Activated T-cell treated with anti-CD3 and anti-CD28 coated beads, Interleukin-2, amount 50 U/mL, for 1 hour (primary cell): ENCODE measurements at regions not wholly inside any gene's neighbourhood (a gene's known extent, or its start where the extent isn't known, plus 50 kb on each side); places are given as distances from the start of the nearest gene placed in this dataset.

Experiments
- DNase-seq: peaks from one replicate; pipeline ENCODE4 v3.0.0-alpha.2; 2020

DNA sequence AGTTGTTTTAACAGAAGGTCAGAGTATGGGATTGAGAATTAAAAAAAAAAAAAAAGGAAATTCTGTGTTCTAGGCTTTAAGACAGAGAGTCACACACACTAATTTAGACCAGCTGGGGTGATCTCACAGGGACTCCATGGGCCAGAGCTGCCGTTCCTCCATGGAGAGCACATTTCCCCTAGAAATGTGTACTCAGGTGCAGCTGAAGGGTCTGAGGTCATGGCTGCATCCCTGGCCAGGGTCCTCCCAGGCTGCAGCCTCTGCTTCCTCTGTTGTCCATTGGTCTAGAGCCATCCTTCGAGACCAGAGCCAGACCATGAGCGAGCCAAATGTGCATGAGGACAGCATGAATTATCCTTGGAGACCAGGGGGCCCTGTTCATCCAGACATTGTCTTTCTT is 190.1 kb upstream of the TNP1 start:
- DNase-seq: no peak

DNA sequence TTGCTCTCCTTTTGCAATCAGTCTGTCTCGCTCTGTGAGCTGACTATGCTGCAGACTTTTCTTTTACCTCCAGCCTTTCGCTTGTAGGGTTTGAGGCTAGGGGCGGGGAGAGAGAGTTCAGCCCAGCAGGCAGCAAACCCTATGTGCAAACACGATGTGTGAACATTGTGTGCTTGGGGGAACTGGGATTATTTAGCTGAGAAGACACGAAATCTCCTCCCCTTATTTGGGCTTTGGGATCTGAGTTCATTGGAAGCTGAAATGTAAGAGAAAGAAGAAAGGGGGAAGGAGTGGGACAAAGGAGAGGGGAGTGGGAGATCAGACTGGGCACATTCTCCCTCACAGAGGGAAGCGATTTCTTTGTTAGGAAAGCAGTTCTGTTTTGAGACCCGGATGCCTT is 189.6 kb upstream of the TNP1 start:
- DNase-seq: no peak

DNA sequence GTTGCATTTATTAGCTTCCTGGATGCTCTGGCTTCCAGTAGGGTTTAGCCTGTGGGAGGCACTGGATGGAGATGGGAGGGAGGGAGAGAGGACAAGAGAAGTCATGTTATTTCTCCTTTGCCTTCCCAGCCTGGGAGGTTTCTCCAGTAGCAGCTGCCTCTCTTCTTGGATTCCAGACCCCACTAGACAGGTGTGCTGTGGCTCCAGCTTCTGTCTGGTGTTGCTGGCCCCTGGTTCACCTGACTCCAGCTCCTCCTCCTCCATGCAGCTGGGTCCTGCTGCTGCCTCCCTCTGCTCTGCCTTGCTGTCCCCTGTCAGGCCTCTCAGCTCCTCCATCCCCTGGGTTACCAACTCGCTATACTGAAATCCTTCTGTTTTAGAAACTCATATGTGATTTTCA is 188.9 kb upstream of the TNP1 start:
- DNase-seq: no peak

DNA sequence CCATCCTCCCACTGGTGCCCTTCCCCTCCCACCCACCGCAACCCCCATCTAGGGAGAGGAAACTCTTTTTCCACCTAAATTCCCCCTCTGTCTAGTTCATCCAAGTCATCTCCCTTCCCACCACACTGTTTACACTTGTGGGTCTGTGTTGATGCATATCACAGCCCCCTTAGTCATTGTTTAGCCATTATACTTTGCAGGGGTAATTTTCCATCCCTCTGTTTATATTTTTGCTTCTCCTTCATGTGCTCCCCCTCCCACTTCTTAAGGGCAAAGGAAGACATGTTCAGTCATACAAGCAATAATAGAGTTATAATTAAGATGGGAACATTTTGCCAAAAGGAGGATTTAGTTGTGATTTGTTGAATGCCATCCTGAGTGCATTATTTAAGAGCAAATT is 187.8 kb upstream of the TNP1 start:
- no peak for DNase-seq

DNA sequence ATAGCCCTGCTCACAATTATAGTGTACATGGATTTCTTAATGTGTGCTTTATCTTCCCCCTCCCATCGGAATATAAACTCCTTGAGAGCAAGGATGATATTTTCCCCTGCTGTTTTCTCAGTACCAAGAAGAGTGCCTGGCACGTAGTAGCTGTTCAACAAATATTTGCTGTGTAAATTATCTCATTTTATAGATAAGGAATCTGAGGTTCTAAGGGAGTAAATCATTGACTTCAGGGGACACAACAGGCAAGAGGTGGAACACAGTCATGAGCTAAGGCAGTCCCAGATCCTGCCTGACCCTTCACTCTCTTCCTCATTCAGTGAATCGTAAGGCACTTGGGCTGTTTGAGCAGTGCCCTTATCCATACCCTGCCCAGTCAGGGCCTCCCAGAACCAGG is 187.3 kb upstream of the TNP1 start:
- no peak for DNase-seq

DNA sequence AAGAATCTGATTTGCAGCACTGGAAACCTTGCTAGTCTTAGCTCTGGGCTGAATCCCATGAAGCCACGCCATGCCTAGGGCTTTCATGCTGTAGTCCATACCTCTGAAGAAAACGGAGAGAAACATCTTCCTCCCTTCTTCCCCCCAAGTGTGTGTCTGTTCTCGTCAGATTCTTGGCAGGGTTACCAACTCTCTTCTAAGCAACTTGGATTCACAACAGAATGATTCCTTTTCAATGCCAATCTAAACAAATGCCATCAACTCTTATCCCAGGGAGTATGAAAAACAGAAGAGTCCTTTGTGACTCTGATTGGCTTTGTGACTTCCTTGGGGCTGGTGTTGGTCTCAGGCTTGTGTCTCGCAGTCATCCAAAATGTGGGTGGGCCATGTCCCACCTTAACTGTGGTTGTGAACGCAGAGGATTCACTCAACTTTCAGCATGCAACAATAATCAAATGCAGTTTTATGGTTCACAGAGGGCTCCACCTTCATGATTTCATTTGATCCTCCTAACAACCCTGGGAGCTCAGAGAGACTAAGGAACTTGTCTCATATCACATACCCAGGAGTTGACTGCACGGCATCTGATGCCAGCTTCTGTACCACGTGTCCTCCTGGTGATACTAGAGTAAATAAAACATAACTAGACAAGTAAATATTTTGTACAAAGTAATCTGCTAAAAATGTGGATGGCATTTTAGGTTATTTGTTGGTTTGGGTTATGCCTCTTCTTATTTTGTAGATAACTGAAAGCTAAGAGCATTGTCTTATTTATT is 186.0 kb upstream of the TNP1 start:
- no peak for DNase-seq

DNA sequence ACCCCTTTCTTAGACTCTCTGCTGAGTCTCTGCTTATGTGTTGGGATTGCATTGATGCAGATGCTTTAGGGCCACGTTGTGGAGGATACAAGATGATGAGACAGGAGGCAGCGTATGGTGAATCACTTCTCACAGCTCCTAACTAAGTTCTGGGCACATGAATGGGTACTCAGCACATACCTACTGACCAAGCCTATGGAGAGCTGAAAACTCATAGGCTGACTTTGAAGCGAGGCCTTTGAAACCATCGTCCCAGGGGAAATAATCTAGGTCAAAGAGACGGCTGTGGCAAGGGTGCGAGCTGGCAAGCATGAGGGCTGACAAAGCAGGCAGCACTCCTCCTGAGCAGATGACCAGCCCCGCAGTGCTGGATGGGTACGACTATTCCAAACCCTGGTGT is 180.2 kb upstream of the TNP1 start:
- DNase-seq: no peak

DNA sequence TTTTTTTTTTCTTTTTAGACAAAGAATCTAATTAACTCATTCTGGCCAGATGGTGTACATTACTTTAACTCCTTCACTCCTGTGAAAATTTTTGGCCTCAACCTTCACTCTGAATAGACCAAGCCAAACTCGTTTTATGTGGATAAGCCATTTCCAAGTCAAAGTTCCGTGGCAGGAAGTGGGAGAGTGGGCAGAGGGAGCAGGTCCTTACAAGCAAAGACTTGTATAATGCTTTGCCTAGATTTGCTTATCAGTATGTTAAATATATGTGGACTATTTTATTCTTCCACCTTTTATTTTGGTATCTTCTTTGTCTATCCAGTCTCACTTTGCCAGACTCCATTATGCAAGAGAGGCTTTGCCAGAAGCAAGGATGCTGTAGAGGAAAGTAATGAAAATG is 178.1 kb upstream of the TNP1 start:
- no peak for DNase-seq

DNA sequence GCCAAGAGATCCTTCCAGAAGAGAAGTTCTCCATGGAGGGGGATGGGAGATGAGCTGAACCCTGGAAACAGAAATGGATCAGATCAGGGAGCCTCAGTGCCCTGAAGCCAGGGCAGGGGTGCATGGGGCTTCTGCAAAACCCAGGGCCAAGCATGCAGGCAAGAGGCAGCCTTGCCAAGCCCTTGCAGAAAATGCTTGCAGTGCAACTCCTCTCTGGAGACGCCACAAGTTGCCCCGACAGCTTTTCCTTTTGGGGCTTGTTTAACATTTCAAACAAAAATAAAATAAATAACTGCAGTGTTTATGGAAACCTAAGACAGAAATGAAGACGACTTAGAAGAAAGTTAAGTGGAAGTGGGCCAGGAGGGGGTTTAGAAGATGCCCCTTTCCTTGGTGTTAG is 177.5 kb upstream of the TNP1 start:
- DNase-seq: no peak

DNA sequence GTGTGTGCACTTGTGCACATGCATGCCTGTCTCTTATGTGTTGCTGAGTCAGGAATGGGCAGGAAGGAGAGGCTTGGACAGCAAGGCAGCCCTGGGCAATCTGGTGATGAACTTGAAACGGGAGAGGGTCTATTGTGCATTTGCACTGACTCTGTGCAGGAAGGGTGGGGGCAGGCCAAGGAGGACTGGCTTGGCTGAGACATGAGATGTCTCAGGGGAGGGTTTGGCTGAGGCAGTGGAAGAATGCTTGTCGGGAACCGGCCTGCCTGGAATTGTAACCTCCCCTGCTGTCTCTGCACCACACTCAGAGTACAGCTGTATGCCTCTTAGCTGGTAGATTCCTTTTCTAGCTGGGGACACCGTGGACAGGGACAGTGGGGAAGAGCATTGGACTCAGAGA is 176.1 kb upstream of the TNP1 start:
- DNase-seq: no peak

DNA sequence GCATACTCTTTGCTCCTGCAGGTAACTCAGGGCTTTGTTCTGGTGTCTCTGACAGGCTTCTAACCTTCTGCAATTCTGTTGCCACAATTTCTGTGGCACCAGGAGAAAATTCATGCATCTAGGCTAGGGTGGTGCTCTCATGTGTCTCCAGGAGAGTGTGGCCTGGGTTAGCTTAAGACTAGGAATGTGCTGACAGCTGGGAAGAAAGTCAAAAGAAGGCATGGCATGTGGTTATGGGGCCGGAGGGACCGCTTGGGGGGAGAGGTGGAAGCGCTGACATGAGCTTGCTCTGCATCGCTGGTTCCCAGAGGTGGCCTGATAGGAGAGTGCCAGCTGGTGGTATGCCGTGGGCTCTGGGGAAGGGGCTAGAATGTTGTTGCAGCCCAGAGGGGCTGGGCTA is 173.3 kb upstream of the TNP1 start:
- DNase-seq: no peak

DNA sequence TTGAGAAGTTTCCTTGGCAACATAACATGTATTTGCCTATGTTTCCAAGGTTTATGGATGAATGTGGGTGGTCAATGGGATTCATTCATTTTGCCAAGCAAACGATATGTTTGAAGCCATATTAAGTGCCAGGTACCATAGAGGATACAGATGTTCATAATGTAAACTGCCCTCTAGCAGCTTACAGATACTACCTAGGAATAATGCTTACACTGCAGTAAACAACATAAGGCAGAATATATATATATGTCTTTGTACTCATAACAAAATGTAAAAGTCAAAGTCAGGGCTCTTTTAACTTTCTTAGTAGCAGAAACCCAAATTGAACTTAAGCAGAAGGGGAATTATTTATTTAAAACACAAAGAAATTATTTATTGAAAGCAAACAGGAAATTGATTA is 171.6 kb upstream of the TNP1 start:
- no peak for DNase-seq

DNA sequence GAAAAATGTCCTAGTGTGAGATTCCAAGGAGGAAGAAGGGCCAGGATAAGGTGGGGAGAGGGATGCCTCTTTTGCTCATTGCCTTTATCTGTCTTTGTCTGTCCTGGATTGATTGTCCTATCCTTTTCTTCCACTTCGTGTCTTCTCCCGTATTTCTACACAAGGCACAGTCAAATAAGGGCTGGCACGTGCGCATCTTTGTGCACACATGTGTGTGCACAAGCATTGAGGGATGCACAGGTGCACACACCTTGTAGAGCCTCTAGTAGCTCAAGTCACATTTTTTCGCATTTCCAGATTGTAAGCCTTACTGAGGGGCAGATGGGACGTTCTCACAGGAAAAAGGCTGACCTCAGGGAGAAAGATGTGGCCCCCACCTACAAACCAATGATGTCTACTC is 170.2 kb upstream of the TNP1 start:
- no peak for DNase-seq

DNA sequence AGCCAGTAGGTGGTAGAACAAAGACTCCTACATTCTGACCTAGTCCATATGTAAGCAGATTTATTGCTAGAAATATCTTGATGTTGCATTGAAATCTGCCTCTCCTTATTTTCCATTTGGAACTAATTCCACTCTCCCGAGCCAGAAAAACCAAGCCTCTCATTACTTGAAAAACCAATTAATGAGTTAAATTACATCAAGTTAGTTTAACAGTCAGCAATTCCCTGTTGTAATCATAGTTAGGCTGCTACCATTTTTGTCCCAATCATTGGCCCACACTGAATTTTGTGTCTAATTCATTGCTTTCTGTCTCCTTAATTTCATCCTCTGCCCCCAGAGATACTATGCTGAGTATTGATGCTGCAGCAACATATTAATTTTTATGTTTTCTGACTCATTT is 168.3 kb upstream of the TNP1 start:
- DNase-seq: no peak

DNA sequence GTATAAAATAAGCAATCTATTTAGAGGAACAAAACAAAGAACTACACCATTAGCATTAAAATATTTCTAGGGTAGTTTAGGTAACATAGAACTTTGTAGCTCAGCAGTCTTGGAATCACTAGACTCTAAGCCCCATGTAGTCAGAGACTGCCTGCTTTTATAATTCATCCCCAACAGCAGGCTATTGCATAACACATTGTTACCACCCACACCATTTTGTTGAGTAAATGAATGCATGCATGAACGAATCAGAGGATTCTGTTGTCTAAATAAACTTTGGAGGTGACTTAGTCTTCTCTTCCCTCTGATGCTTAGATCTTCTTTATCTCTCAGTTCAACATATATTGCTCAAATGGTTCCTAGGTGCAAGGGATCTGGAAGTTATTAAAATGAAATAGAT is 167.6 kb upstream of the TNP1 start:
- no peak for DNase-seq

DNA sequence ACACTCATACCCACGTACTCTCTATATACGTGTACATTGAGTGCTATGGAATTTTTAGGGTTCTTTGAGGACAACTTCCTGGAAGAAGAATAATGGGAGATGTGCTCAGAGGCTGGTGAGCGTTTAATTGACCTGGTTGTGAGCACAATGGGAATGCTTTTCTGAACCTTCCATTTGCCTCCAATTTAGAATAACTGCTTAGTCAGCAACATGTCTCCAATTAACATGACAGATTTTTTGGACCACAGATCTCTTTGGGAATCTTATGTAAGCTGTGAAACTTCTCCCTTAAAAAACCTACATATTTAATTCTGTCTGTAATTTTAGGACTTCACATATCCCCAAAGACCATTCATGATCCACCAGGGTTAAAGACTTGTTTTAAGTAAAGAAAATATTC is 166.7 kb upstream of the TNP1 start:
- DNase-seq: no peak

DNA sequence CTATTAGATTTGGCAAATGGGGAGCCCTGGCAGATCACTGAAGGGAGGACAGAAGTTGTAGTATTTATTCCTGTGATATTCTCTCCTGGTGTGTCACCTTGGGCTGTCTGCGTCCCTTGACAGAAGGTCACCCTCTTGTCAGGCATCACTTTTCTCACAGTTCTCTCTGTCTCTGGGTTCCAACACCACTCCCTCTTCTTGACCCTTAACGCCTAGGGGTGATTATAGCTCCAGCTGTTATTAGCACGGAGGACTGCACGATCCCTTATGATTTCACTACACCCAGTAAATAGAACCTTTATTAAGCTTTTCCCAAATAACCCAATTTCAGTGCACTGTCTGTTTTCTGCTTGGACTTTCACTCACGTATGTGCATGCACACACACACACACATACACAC is 166.3 kb upstream of the TNP1 start:
- no peak for DNase-seq

DNA sequence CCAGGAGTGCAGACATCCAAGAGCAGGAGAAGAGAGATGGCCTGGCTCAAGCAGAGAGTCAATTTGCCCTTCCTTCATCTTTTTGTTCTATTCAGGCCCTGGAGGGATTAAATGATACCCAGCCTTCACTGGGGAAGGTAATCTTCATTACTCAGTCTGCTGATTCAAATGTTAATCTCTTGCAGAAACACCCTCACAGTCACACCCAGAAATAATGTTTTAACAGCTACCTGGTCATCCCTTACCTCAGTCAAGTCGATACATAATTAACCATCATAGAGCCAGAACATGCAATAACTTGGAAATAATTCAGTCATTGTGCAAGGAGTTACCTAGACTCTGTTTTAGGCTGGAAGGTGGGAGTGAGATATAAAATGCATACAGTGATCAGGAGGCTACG is 163.7 kb upstream of the TNP1 start:
- DNase-seq: no peak

DNA sequence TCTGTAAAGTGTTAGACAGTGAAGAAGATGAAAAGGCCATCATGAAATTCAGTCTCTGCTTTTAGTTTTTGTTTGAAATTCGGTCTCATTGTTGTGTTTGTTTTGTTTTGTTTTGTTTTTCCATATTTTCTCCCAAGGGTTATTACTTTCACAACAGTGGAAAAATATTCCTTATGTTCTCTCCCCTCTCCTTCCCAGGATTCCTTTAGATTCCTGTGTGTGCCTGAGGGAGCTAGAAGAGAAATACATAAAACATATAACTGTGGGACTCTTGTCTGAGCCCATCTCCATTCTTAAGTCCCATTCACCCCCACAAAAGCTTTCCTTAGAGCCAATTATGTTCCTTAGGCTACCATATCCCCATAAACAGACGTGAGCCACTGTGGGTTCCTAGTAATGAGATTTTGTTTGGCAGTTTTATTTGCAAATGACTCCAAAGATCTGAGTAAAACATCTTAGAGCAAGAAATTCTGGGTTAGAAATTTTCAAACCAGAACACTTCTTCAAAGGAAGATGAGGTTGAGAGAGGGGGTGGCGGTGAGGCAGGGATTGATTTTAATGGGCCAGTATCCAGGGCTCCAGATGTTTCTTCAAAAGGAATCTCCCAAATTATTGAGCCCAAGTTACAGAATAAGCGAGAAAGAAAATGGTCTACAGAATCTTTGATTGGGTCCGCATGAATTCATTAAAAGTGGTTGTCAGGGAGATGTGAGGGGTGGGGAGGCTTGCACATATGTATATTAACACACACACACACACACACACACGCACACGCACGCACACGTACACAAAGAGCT is 157.8 kb upstream of the TNP1 start:
- DNase-seq: no peak

DNA sequence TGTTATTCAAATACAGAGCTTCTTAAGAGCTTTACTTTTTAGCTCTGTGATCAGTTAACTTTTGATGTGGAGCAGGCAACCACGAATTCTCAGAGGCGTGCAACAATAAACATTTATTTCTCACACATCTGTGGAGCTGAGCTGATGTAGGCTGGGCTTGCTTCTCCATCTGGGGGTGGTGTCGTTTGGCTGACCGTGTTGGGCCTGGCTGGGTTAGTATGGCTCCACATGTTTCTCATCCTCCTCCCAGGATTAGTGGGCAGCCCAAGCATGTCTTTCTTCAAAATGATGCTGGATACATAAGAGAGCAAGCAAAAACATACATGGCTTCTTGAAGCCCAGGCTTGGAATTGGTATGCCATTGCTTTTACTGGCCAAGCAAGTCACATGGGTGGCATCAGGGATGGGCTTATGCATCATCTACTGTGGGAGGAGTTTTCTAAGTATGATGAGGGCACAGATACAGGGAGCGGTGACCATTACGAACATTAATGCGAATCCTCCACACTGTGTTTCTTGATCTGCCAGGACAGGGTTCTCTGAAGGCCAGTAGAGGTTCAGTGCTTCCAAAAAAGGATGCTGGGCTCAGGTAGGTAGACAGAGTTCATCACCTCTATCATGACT is 157.0 kb upstream of the TNP1 start:
- no peak for DNase-seq

DNA sequence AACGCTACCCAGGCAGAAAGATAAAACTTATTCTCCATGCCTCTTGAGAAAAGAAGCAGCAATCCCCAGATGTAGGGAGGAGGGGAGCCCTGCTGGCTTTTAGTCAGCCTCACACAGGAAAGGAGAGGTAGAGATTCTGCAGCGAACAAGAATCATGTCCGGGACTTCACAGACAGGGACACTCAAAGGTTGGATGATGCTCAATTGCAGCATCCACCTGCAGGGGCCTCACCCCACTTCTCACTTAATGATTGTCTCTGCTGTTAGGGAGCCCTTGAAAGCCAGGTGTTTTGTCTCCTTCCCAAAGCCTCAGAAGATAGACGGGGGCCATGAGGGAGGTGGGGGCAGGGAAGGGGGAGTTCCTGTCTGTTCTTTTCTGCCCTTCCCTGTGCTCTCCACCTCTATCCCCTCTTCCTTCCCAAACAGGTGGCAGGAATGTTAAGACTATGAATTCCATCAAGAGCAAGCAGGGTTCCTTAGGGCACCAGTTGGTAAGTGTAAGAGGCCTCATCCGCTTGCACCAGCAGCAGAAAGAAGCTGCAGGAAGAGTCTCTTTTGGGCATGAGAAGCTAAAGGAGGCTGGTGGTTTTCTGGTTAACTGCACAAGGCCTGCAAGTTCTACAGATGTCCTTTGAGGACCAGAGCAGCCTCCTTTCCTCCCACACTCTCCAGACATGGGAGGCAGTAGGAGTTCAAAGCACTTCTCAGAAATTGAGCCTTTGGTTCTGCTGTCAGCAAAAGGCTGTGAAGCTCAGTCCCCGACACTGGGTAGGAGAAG is 154.7 kb upstream of the TNP1 start:
- DNase-seq: no peak

DNA sequence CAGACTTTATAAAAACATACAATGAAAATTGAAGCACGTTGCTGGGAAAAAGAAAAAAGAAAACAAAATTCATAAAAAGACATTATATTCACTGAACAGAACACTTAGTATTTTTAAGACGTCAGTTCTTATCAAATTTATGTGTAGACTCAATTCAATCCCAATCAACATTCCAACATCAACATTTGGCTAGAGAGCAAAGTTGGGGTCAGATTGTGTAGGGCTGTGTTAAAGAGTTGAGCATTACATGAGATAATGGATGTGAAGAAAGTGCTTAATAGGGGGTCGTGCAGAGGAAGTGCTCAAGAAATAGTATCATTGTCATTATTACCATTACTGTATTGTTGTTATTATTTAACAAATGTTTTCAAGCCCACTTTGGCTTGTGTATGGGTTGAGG is 154.1 kb upstream of the TNP1 start:
- DNase-seq: no peak

DNA sequence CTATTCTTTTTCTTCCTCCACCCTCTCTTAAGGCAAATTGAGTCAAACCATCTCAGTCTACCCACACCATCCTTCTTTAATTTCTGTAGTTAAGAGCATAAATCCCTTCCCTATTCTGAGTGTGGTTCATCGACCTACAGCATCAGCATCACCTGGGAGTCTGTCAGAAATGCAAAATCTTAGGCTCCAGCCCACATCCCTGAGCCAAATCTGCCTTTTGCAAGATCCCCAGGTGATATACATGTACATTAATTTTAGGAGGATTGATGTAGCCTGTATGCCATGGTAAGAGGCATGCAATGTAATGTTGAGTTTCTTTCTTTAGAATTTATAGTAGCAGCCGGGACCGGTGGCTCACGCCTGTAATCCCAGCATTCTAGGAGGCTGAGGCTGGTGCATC is 151.7 kb upstream of the TNP1 start:
- DNase-seq: no peak

DNA sequence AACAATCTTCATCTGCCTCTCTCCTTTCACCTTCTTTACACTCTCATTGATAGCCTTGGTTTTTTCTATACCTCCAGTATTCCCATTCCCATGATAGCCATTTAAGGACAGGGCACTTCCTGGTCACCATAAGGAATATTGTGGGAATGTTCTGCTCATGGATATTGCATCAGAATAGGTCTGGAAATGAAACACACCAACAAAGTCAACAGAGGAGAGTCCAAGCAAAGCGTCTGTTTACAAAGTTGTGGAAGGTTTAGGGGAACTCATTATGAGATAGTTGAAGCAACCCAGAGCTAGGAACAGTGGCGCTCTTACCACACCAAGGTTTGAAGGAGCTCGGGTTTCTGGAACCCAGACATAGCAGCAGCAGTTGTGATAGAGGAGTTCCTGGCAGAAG is 150.3 kb upstream of the TNP1 start:
- DNase-seq: no peak
